ENCODE measurements at regions not wholly inside any gene's neighbourhood (a gene's known extent, or its start where the extent isn't known, plus 50 kb on each side); places are given as distances from the start of the nearest gene placed in this dataset.

- no peak for DNase-seq (ENCODE audit: extremely low read depth, low read depth)
- TF ChIP-seq CTCF (IDR thresholded peaks at IDR 0.05; ENCODE audit: low read depth, low read length) = no peak
These were observed 74.9 kb downstream of the ALG10 start for GRCh38 chr12:34097213-34097612.

- DNase-seq (ENCODE audit: extremely low read depth, low read depth) = no peak
- no peak for TF ChIP-seq CTCF (IDR thresholded peaks at IDR 0.05; ENCODE audit: low read depth, low read length)
These were observed 83.2 kb downstream of the ALG10 start for GRCh38 chr12:34105392-34105933.

GRCh38 chr12:34106172-34106571 is 83.9 kb downstream of the ALG10 start:
- DNase-seq (ENCODE audit: extremely low read depth, low read depth) = no peak
- no peak for TF ChIP-seq CTCF (IDR thresholded peaks at IDR 0.05; ENCODE audit: low read depth, low read length)

- DNase-seq (ENCODE audit: extremely low read depth, low read depth) = no peak
- no peak for TF ChIP-seq CTCF (IDR thresholded peaks at IDR 0.05; ENCODE audit: low read depth, low read length)
These were observed 84.7 kb downstream of the ALG10 start for GRCh38 chr12:34107016-34107415.

GRCh38 chr12:34107781-34108404 is 85.6 kb downstream of the ALG10 start:
- no peak for TF ChIP-seq CTCF (IDR thresholded peaks at IDR 0.05; ENCODE audit: low read depth, low read length)
- no peak for DNase-seq (ENCODE audit: extremely low read depth, low read depth)

GRCh38 chr12:34108405-34108803 is 86.1 kb downstream of the ALG10 start:
- no peak for TF ChIP-seq CTCF (IDR thresholded peaks at IDR 0.05; ENCODE audit: low read depth, low read length)

GRCh38 chr12:34108967-34109366 is 86.7 kb downstream of the ALG10 start:
- DNase-seq (ENCODE audit: extremely low read depth, low read depth) = no peak
- TF ChIP-seq CTCF (IDR thresholded peaks at IDR 0.05; ENCODE audit: low read depth, low read length) = no peak

More at GRCh38 chr12:34108405-34108803, 86.1 kb downstream of the ALG10 start:
- DNase-seq (ENCODE audit: extremely low read depth, low read depth) = no peak
